ENCODE measurements at regions not wholly inside any gene's neighbourhood (a gene's known extent, or its start where the extent isn't known, plus 50 kb on each side); places are given as distances from the start of the nearest gene placed in this dataset.

DNA sequence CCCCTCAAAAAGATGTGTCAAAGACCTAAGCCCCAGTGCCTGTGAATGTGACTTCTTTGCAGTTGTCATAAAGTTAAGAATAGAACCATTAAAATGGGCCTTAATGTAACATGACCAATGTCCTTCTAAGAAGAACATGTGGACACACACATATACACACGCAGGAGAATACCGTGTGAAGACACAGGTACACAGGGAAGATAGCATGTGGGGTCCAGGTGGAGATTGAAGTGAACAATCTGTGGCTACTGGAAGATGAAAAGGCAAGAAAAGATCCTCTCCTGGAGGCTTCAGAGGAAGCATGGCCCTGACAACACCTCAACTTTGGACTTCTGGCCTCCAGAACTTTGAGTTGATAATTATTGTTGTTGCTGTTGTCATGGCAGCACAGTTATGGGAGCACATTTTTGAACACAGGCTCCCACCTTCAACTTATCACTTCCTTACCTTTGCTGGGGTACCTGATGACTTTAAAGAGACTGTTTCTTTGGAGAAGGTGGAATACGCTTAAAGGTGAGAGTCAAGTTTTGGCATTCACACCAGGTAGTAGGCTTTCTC is 123.5 kb upstream of the ADCY2 start:
- TF ChIP-seq POLR2A (IDR thresholded peaks at IDR 0.05; ENCODE audit: low read depth, low read length) (no peak), POLR2AphosphoS5 (IDR thresholded peaks at IDR 0.05; ENCODE audit: low read depth, low read length) (no peak), TAF1 (IDR thresholded peaks at IDR 0.05; ENCODE audit: borderline replicate concordance, low read depth, low read length) (no peak)

All from GM12892 (cell line).